Gastroesophageal sphincter (tissue), 4 donors: ENCODE measurements at regions not wholly inside any gene's neighbourhood (a gene's known extent, or its start where the extent isn't known, plus 50 kb on each side); places are given as distances from the start of the nearest gene placed in this dataset.

Experiments used
- ATAC-seq: fragments of 150-250 bp; one replicate; pipeline ENCODE4 v1.9.1; 2016; ENCODE audit warnings: mild to moderate bottlenecking, moderate library complexity
- H3K27ac ChIP-seq, 4 donors: fragments of 200-600 bp; sonication (generic) in 3 of 4; 1 replicate in 3 of 4; 2 replicates in 1 of 4; pipeline ENCODE4 v1.5.1; 2016 to 2019
- H3K27me3 ChIP-seq: fragments of 200-600 bp; sonication (generic); one replicate; pipeline ENCODE4 v1.5.1; 2019
- H3K36me3 ChIP-seq, 2 donors: fragments of 200-600 bp; sonication (generic); one replicate each; pipeline ENCODE4 v1.5.1; 2019; ENCODE audit warnings: control low read depth in 1 of 2
- H3K4me1 ChIP-seq, 3 donors: fragments of 200-600 bp; sonication (generic); 1 replicate in 2 of 3; 2 replicates in 1 of 3; pipeline ENCODE4 v1.5.1; 2016 to 2019; ENCODE audit warnings: control low read depth in 2 of 3
- H3K4me3 ChIP-seq, 2 donors: fragments of 200-600 bp; sonication (generic); one replicate each; pipeline ENCODE4 v1.5.1; 2019; ENCODE audit warnings: mild to moderate bottlenecking in 1 of 2, moderate library complexity in 1 of 2
- H3K9me3 ChIP-seq, 3 donors: fragments of 200-600 bp; sonication (generic); one replicate each; pipeline ENCODE4 v1.5.1; 2017 to 2019; ENCODE audit warnings: control low read depth in 2 of 3
- EP300 ChIP-seq: sonication (generic); formaldehyde crosslinking; IDR thresholded peaks from one replicate; pipeline ENCODE4 v1.6.1; 2017; ENCODE audit warnings: antibody characterized with exemption, mild to moderate bottlenecking
- POLR2A ChIP-seq, 2 donors: fragments of 450-650 bp; IDR thresholded peaks; one replicate each; pipeline ENCODE4 v1.6.1; 2017; ENCODE audit warnings: antibody characterized with exemption in 2 of 2, mild to moderate bottlenecking in 2 of 2, moderate library complexity in 1 of 2
- POLR2AphosphoS5 ChIP-seq: sonication (generic); formaldehyde crosslinking; IDR thresholded peaks from one replicate; pipeline ENCODE4 v1.6.1; 2017; ENCODE audit warnings: antibody characterized with exemption
- WGBS, 2 donors: methylation state at CpG; one replicate each; pipeline ENCODE4 v1.1.5; 2018; ENCODE audit warnings: low coverage in 1 of 2; 5-methylcytosine and 5-hydroxymethylcytosine counted together
- TF ChIP-seq, protein P1 (sequence below), 4 experiments: fragments of 200-600 bp in 2 of 4; fragments of 450-650 bp in 2 of 4; sonication (generic) in 1 of 4; IDR thresholded peaks; one replicate each; pipeline ENCODE4 v1.5.1; 2017 to 2019; ENCODE audit warnings: antibody characterized with exemption in 4 of 4, mild to moderate bottlenecking in 2 of 4, moderate library complexity in 2 of 4

GRCh38 chr20:47857187-47857568, 71.9 kb upstream of the SULF2 start:
- 67 to 68% methylated on average over 2 of the region's 8 CpGs for WGBS, 2 donors
- ATAC-seq, result peak; percentile 17

DNA sequence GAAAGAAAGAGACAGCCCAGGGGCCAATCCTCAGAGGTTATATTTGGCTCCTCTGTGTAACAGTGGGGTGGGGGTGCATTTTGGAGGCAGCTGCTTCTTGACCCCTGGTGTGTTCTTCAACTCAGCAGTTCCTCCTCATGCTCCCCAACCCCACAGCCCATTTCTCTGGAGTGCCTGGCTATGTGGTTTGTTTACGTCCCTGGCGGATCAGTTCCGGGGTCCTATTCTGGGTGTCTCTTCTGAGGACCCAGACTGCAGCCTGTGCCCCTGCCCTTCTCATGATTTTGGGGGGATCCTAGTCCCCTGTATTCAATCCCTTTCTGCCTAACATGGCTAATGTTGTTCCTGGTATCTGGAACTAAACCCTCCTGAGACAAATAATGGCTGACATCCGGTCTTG, 70.5 kb upstream of the SULF2 start:
- Histone ChIP-seq H3K27me3 (no peaks in the 10 kb centered on the region), H3K4me1 (peaks cover 0 to 21% (median 5%) of the 10 kb centered on the region in 3 donors), H3K9me3 (peaks cover 0 to 8% (median 0%) of the 10 kb centered on the region in 3 donors), H3K27ac (no peak overlapping the region), H3K36me3 (no peaks in the 10 kb centered on the region), H3K4me3 (no peak overlapping the region)
- TF ChIP-seq POLR2AphosphoS5 (no peak), EP300 (no peak), POLR2A (IDR thresholded peaks at IDR 0.05) (no peak)
- TF ChIP-seq, protein P1, sequence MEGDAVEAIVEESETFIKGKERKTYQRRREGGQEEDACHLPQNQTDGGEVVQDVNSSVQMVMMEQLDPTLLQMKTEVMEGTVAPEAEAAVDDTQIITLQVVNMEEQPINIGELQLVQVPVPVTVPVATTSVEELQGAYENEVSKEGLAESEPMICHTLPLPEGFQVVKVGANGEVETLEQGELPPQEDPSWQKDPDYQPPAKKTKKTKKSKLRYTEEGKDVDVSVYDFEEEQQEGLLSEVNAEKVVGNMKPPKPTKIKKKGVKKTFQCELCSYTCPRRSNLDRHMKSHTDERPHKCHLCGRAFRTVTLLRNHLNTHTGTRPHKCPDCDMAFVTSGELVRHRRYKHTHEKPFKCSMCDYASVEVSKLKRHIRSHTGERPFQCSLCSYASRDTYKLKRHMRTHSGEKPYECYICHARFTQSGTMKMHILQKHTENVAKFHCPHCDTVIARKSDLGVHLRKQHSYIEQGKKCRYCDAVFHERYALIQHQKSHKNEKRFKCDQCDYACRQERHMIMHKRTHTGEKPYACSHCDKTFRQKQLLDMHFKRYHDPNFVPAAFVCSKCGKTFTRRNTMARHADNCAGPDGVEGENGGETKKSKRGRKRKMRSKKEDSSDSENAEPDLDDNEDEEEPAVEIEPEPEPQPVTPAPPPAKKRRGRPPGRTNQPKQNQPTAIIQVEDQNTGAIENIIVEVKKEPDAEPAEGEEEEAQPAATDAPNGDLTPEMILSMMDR (IDR thresholded peaks at IDR 0.05), result no peak
- no peak for ATAC-seq
- 100% methylated on average over 3 of the region's 4 CpGs for WGBS, 2 donors

More at GRCh38 chr20:47857187-47857568, 71.9 kb upstream of the SULF2 start:
- no peaks in the 10 kb centered on the region for H3K36me3 ChIP-seq
- no peak for TF ChIP-seq POLR2A (IDR thresholded peaks at IDR 0.05)
- TF ChIP-seq EP300, result no peak
- TF ChIP-seq POLR2AphosphoS5, result no peak
- TF ChIP-seq, protein P1 (IDR thresholded peaks at IDR 0.05), result no peak
- no peak overlapping the region for H3K4me3 ChIP-seq
- H3K27ac ChIP-seq, result peak overlapping the region in 3 of 4 donors; percentile 66 to 82 (median 69)
- peaks cover 0 to 8% (median 0%) of the 10 kb centered on the region in 3 donors for H3K9me3 ChIP-seq
- peaks cover 0 to 21% (median 5%) of the 10 kb centered on the region in 3 donors for H3K4me1 ChIP-seq
- no peaks in the 10 kb centered on the region for H3K27me3 ChIP-seq

DNA sequence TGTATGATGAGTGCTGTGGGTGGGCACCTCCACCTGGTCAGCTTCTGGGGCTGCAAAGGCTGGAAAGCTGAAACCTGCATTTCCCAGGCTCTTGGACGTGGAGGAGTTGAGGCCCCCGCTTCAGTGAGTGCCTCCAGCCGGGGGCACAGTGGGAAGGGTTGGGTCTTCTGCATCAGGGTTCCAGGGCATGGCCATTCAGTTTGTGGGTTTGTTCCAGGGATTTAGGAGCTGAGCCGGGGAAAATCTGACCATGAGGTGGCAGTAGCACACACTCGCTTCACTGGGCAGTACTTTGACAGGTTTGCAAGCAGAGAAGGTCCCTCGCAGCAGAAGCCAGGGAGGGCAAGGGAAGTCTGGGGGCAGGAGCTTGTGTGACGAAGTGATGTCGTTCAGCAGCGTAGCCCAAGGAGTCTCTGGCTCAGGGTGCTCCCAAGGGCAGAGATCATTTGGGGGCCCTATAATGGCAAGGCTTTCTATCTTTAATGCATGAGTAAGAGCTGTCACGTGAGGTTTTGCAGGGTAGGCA, 69.5 kb upstream of the SULF2 start:
- WGBS, 2 donors, result 85 to 100% methylated on average over 1 to 4 of the region's 10 CpGs
- Histone ChIP-seq H3K9me3 (peaks cover 0 to 8% (median 0%) of the 10 kb centered on the region in 3 donors), H3K4me1 (peaks cover 0 to 21% (median 5%) of the 10 kb centered on the region in 3 donors), H3K36me3 (no peaks in the 10 kb centered on the region), H3K27ac (no peak overlapping the region), H3K4me3 (no peak overlapping the region), H3K27me3 (no peaks in the 10 kb centered on the region)
- TF ChIP-seq EP300, result no peak
- TF ChIP-seq, protein P1 (IDR thresholded peaks at IDR 0.05), result peak in 1 of 4 experiments; percentile 30
- ATAC-seq, result no peak

GRCh38 chr20:47851774-47852173, 66.5 kb upstream of the SULF2 start:
- peaks cover 0 to 8% (median 0%) of the 10 kb centered on the region in 3 donors for H3K9me3 ChIP-seq
- no peak for TF ChIP-seq POLR2A (IDR thresholded peaks at IDR 0.05)
- no peak for TF ChIP-seq POLR2AphosphoS5
- TF ChIP-seq, protein P1 (IDR thresholded peaks at IDR 0.05), result no peak
- TF ChIP-seq EP300, result no peak
- WGBS, 2 donors, result 87 to 93% methylated on average over 3 to 7 of the region's 7 CpGs
- no peaks in the 10 kb centered on the region for H3K27me3 ChIP-seq
- no peaks in the 10 kb centered on the region for H3K36me3 ChIP-seq
- peaks cover 0 to 2% (median 0%) of the 10 kb centered on the region in 3 donors for H3K4me1 ChIP-seq
- H3K27ac ChIP-seq, result no peak overlapping the region
- ATAC-seq, result no peak
- no peak overlapping the region for H3K4me3 ChIP-seq

- Histone ChIP-seq H3K4me1 (no peaks in the 10 kb centered on the region), H3K27ac (no peak overlapping the region), H3K36me3 (no peaks in the 10 kb centered on the region), H3K9me3 (peaks cover 0 to 7% (median 0%) of the 10 kb centered on the region in 3 donors), H3K27me3 (no peaks in the 10 kb centered on the region), H3K4me3 (no peak overlapping the region)
- WGBS, 2 donors, result 57% methylated on average over 5 of the region's 5 CpGs; no CpG with 5 or more reads in 1 of the 2 donors
- TF ChIP-seq, protein P1 (IDR thresholded peaks at IDR 0.05), result no peak
- TF ChIP-seq EP300 (no peak), POLR2AphosphoS5 (no peak), POLR2A (IDR thresholded peaks at IDR 0.05) (no peak)
- ATAC-seq, result no peak
Measured at GRCh38 chr20:47850146-47850545, 64.9 kb upstream of the SULF2 start.
